ENCODE measurements at regions not wholly inside any gene's neighbourhood (a gene's known extent, or its start where the extent isn't known, plus 50 kb on each side); places are given as distances from the start of the nearest gene placed in this dataset.

GRCh38 chr15:35936284-35936683 lies 390.3 kb upstream of the DPH6 start:
- TF ChIP-seq CTCF (IDR thresholded peaks at IDR 0.05) (no peak), POLR2AphosphoS5 (IDR thresholded peaks at IDR 0.05; ENCODE audit: low read depth, low read length) (no peak), TCF7L2 (IDR thresholded peaks at IDR 0.05; ENCODE audit: low read depth, low read length) (no peak), REST (IDR thresholded peaks at IDR 0.05; ENCODE audit: insufficient read depth in 1 of 2, low read depth in 2 of 2, low read length in 1 of 2) (no peak), SIN3A (IDR thresholded peaks at IDR 0.05; ENCODE audit: borderline replicate concordance, insufficient read depth, low read depth, low read length) (no peak)

Data from Panc1 (cell line).